ENCODE measurements at regions not wholly inside any gene's neighbourhood (a gene's known extent, or its start where the extent isn't known, plus 50 kb on each side); places are given as distances from the start of the nearest gene placed in this dataset. TPM values are rescaled to one million over a fixed set of nuclear protein-coding genes. Genes with fewer than 3 reads are reported as not detected.

GRCh38 chr9:96020792-96021550 is 145.5 kb downstream of the ERCC6L2 start:
- no peak for TF ChIP-seq CTCF (IDR thresholded peaks at IDR 0.05; ENCODE audit: insufficient read depth, low read length)
- DNase-seq (ENCODE audit: low read depth), result peak; percentile 13
- peak overlapping the region; percentile 59 for H3K4me3 ChIP-seq (ENCODE audit: low read depth, low read length)

GRCh38 chr9:96020300-96020791 is 144.9 kb downstream of the ERCC6L2 start:
- no peak for TF ChIP-seq CTCF (IDR thresholded peaks at IDR 0.05; ENCODE audit: insufficient read depth, low read length)
- H3K4me3 ChIP-seq (ENCODE audit: low read depth, low read length), result peak overlapping the region; percentile 59
- DNase-seq (ENCODE audit: low read depth), result no peak

Small RNA genes lying in the stretch of these regions (small RNA-seq; reads per million reads assigned to genes)
- gene RF00019, result not detected
